ENCODE measurements at regions not wholly inside any gene's neighbourhood (a gene's known extent, or its start where the extent isn't known, plus 50 kb on each side); places are given as distances from the start of the nearest gene placed in this dataset.

GRCh38 chr2:103367877-103368276 lies 606.0 kb downstream of the TMEM182 start:
- dilution Hi-C loops (cut with MboI; ENCODE audit: extremely low pct_ligation_motif_present, low sequenced_read_pairs) (no loop called here), intact Hi-C loops (cut with micrococcal nuclease) (no loop called here)
- H3K9me3 ChIP-seq (replicated peaks; ENCODE audit: control insufficient read depth, insufficient read depth, low read length): no peaks in the 10 kb centered on the region
- ChIA-PET CTCF (no interaction called here), POLR2A (no interaction called here)
- H3K4me3 ChIP-seq (replicated peaks in 1 of 3; ENCODE audit: insufficient read depth in 1 of 3, low read depth in 1 of 3, low read length in 3 of 3): no peak overlapping the region
- H3K27me3 ChIP-seq (ENCODE audit: control insufficient read depth in 2 of 2, insufficient read depth in 2 of 2, low read length in 2 of 2): no peaks in the 10 kb centered on the region
- H3K27ac ChIP-seq (ENCODE audit: insufficient read depth, low read depth, low read length): no peak overlapping the region
- H2AFZ ChIP-seq (ENCODE audit: low read depth, low read length): no peak overlapping the region
- FAIRE-seq (no peak), DNase-seq (ENCODE audit: low read depth, low spot score) (no peak)
- H3K4me1 ChIP-seq (ENCODE audit: control insufficient read depth, extremely low read depth, insufficient read depth, low read length): no peaks in the 10 kb centered on the region
- no peak overlapping the region for H3K9ac ChIP-seq (replicated peaks; ENCODE audit: extremely low read depth, insufficient read depth, low read length)
- H3K4me2 ChIP-seq (ENCODE audit: insufficient read depth, low read length): no peak overlapping the region
- H3K9me1 ChIP-seq (replicated peaks; ENCODE audit: control insufficient read depth, extremely low read depth, insufficient read depth, low read length): no peaks in the 10 kb centered on the region
- H4K20me1 ChIP-seq (replicated peaks; ENCODE audit: control insufficient read depth, extremely low read depth, insufficient read depth, low read length): no peaks in the 10 kb centered on the region
- H3K36me3 ChIP-seq (ENCODE audit: control insufficient read depth in 2 of 2, extremely low read depth in 1 of 2, insufficient read depth in 2 of 2, low read length in 2 of 2): no peaks in the 10 kb centered on the region
- H3K79me2 ChIP-seq (ENCODE audit: control insufficient read depth, insufficient read depth, low read length): no peaks in the 10 kb centered on the region
- TF ChIP-seq POLR2AphosphoS5 (IDR thresholded peaks at IDR 0.05; ENCODE audit: insufficient read depth, low read depth, low read length): no peak
- no peak for TF ChIP-seq JUN (IDR thresholded peaks at IDR 0.05; ENCODE audit: borderline replicate concordance, insufficient read depth, insufficient read length, low read depth)
- TF ChIP-seq POLR2A (IDR thresholded peaks at IDR 0.05; ENCODE audit: low read depth, low read length): no peak
- no peak for TF ChIP-seq MYC (IDR thresholded peaks at IDR 0.05; ENCODE audit: low read depth, low read length)
- TF ChIP-seq MAX (IDR thresholded peaks at IDR 0.05; ENCODE audit: insufficient read depth, insufficient read length): no peak
- TF ChIP-seq FOS (IDR thresholded peaks at IDR 0.05; ENCODE audit: borderline replicate concordance, insufficient read depth, low read length): no peak
- no peak for TF ChIP-seq EZH2 (IDR thresholded peaks at IDR 0.05; ENCODE audit: borderline replicate concordance, low read depth, low read length, severe bottlenecking)
- BruUV-seq (replicated peaks): no TSS peak

GRCh38 chr2:103383541-103383940 lies 621.7 kb downstream of the TMEM182 start:
- Histone ChIP-seq H3K4me2 (ENCODE audit: insufficient read depth, low read length) (no peak overlapping the region), H3K9ac (replicated peaks; ENCODE audit: extremely low read depth, insufficient read depth, low read length) (no peak overlapping the region), H3K9me3 (replicated peaks; ENCODE audit: control insufficient read depth, insufficient read depth, low read length) (peaks cover 6% of the 10 kb centered on the region), H2AFZ (ENCODE audit: low read depth, low read length) (no peak overlapping the region), H3K36me3 (ENCODE audit: control insufficient read depth in 2 of 2, extremely low read depth in 1 of 2, insufficient read depth in 2 of 2, low read length in 2 of 2) (no peaks in the 10 kb centered on the region), H3K9me1 (replicated peaks; ENCODE audit: control insufficient read depth, extremely low read depth, insufficient read depth, low read length) (no peaks in the 10 kb centered on the region), H3K27ac (ENCODE audit: insufficient read depth, low read depth, low read length) (no peak overlapping the region), H4K20me1 (replicated peaks; ENCODE audit: control insufficient read depth, extremely low read depth, insufficient read depth, low read length) (no peaks in the 10 kb centered on the region), H3K4me1 (ENCODE audit: control insufficient read depth, extremely low read depth, insufficient read depth, low read length) (no peaks in the 10 kb centered on the region), H3K4me3 (replicated peaks in 1 of 3; ENCODE audit: insufficient read depth in 1 of 3, low read depth in 1 of 3, low read length in 3 of 3) (no peak overlapping the region), H3K79me2 (ENCODE audit: control insufficient read depth, insufficient read depth, low read length) (no peaks in the 10 kb centered on the region), H3K27me3 (ENCODE audit: control insufficient read depth in 2 of 2, insufficient read depth in 2 of 2, low read length in 2 of 2) (no peaks in the 10 kb centered on the region)
- dilution Hi-C loops (cut with MboI; ENCODE audit: extremely low pct_ligation_motif_present, low sequenced_read_pairs) (no loop called here), intact Hi-C loops (cut with micrococcal nuclease) (no loop called here)
- no peak for TF ChIP-seq GATA2 (IDR thresholded peaks at IDR 0.05; ENCODE audit: insufficient read depth, insufficient read length, low read depth, low read length)
- no peak for TF ChIP-seq POLR2AphosphoS5 (IDR thresholded peaks at IDR 0.05; ENCODE audit: insufficient read depth, low read depth, low read length)
- TF ChIP-seq POLR2A (IDR thresholded peaks at IDR 0.05; ENCODE audit: low read depth, low read length): no peak
- TF ChIP-seq MYC (IDR thresholded peaks at IDR 0.05; ENCODE audit: low read depth, low read length): no peak
- TF ChIP-seq EZH2 (IDR thresholded peaks at IDR 0.05; ENCODE audit: borderline replicate concordance, low read depth, low read length, severe bottlenecking): no peak
- TF ChIP-seq MAX (IDR thresholded peaks at IDR 0.05; ENCODE audit: insufficient read depth, insufficient read length): no peak
- no peak for TF ChIP-seq FOS (IDR thresholded peaks at IDR 0.05; ENCODE audit: borderline replicate concordance, insufficient read depth, low read length)
- no peak for TF ChIP-seq CTCF (IDR thresholded peaks at IDR 0.05; ENCODE audit: extremely low read depth in 1 of 2, insufficient read depth in 1 of 2, low read depth in 1 of 2, low read length in 2 of 2)
- no peak for TF ChIP-seq JUN (IDR thresholded peaks at IDR 0.05; ENCODE audit: borderline replicate concordance, insufficient read depth, insufficient read length, low read depth)
- no TSS peak for BruUV-seq (replicated peaks)
- ChIA-PET CTCF (no interaction called here), POLR2A (no interaction called here)
- FAIRE-seq (no peak), DNase-seq (ENCODE audit: low read depth, low spot score) (no peak)

Measured in endothelial cell of umbilical vein (primary cell).